ENCODE measurements at regions not wholly inside any gene's neighbourhood (a gene's known extent, or its start where the extent isn't known, plus 50 kb on each side); places are given as distances from the start of the nearest gene placed in this dataset.
A peak's percentile ranks its signal among the peaks of the same experiment; 100 is the strongest.
"Not testable (repeated sequence)": the region's sequence is repeated elsewhere in the genome, so short reads cannot be mapped to it uniquely, and the experiment has no call there.

- peaks cover 4% of the 10 kb centered on the region for H3K27me3 Mint-ChIP-seq
- H3K4me1 Mint-ChIP-seq (ENCODE audit: low read depth), result peaks cover 5% of the 10 kb centered on the region
- DNase-seq (ENCODE audit: low spot score, unreplicated experiment), result no peak
- no peak overlapping the region for H3K27ac Mint-ChIP-seq
- H3K4me3 Mint-ChIP-seq (ENCODE audit: low read depth), result no peak overlapping the region
- H3K9me3 Mint-ChIP-seq (ENCODE audit: low read depth), result peaks cover 4% of the 10 kb centered on the region
- no peaks in the 10 kb centered on the region for H3K36me3 Mint-ChIP-seq (ENCODE audit: insufficient read depth)
- no peak for TF ChIP-seq CTCF (IDR thresholded peaks at IDR 0.05; ENCODE audit: unreplicated experiment)
Observed at GRCh38 chr3:75305901-75306300, 358.2 kb upstream of the FRG2C start.

GRCh38 chr3:75311306-75311705 lies 352.8 kb upstream of the FRG2C start:
- not testable (repeated sequence) for H3K4me1 Mint-ChIP-seq (ENCODE audit: low read depth); H3K36me3 Mint-ChIP-seq (ENCODE audit: insufficient read depth); H3K9me3 Mint-ChIP-seq (ENCODE audit: low read depth); H3K4me3 Mint-ChIP-seq (ENCODE audit: low read depth); H3K27ac Mint-ChIP-seq; DNase-seq (ENCODE audit: low spot score, unreplicated experiment)
- peaks cover 11% of the 10 kb centered on the region for H3K27me3 Mint-ChIP-seq

GRCh38 chr3:75312469-75312868 lies 351.7 kb upstream of the FRG2C start:
- not testable (repeated sequence) for H3K9me3 Mint-ChIP-seq (ENCODE audit: low read depth); H3K27ac Mint-ChIP-seq; H3K4me1 Mint-ChIP-seq (ENCODE audit: low read depth); H3K4me3 Mint-ChIP-seq (ENCODE audit: low read depth); H3K36me3 Mint-ChIP-seq (ENCODE audit: insufficient read depth); DNase-seq (ENCODE audit: low spot score, unreplicated experiment)
- peaks cover 11% of the 10 kb centered on the region for H3K27me3 Mint-ChIP-seq

- not testable (repeated sequence) for H3K27me3 Mint-ChIP-seq; H3K27ac Mint-ChIP-seq; H3K9me3 Mint-ChIP-seq (ENCODE audit: low read depth); H3K4me3 Mint-ChIP-seq (ENCODE audit: low read depth); H3K36me3 Mint-ChIP-seq (ENCODE audit: insufficient read depth); H3K4me1 Mint-ChIP-seq (ENCODE audit: low read depth); DNase-seq (ENCODE audit: low spot score, unreplicated experiment)
Observed at GRCh38 chr3:75319776-75320175, 344.4 kb upstream of the FRG2C start.

GRCh38 chr3:75320369-75320768 lies 343.8 kb upstream of the FRG2C start:
- no peak for DNase-seq (ENCODE audit: low spot score, unreplicated experiment)
- Mint-ChIP-seq H3K4me3 (ENCODE audit: low read depth) (no peak overlapping the region), H3K36me3 (ENCODE audit: insufficient read depth) (no peaks in the 10 kb centered on the region), H3K27ac (peak overlapping the region; percentile 46), H3K27me3 (no peaks in the 10 kb centered on the region), H3K9me3 (ENCODE audit: low read depth) (no peaks in the 10 kb centered on the region), H3K4me1 (ENCODE audit: low read depth) (peaks cover 7% of the 10 kb centered on the region)
- no peak for TF ChIP-seq CTCF (IDR thresholded peaks at IDR 0.05; ENCODE audit: unreplicated experiment)

- no peaks in the 10 kb centered on the region for H3K9me3 Mint-ChIP-seq (ENCODE audit: low read depth)
- no peak for TF ChIP-seq CTCF (IDR thresholded peaks at IDR 0.05; ENCODE audit: unreplicated experiment)
- H3K4me3 Mint-ChIP-seq (ENCODE audit: low read depth), result no peak overlapping the region
- H3K36me3 Mint-ChIP-seq (ENCODE audit: insufficient read depth), result no peaks in the 10 kb centered on the region
- no peak overlapping the region for H3K27ac Mint-ChIP-seq
- no peak for DNase-seq (ENCODE audit: low spot score, unreplicated experiment)
- H3K27me3 Mint-ChIP-seq, result no peaks in the 10 kb centered on the region
- H3K4me1 Mint-ChIP-seq (ENCODE audit: low read depth), result peaks cover 12% of the 10 kb centered on the region
Observed at GRCh38 chr3:75321060-75321459, 343.1 kb upstream of the FRG2C start.

- H3K4me1 Mint-ChIP-seq (ENCODE audit: low read depth), result peaks cover 28% of the 10 kb centered on the region
- not testable (repeated sequence) for H3K9me3 Mint-ChIP-seq (ENCODE audit: low read depth); H3K27ac Mint-ChIP-seq; DNase-seq (ENCODE audit: low spot score, unreplicated experiment); H3K4me3 Mint-ChIP-seq (ENCODE audit: low read depth); H3K27me3 Mint-ChIP-seq; H3K36me3 Mint-ChIP-seq (ENCODE audit: insufficient read depth)
Observed at GRCh38 chr3:75323936-75324335, 340.2 kb upstream of the FRG2C start.
